ENCODE measurements at regions not wholly inside any gene's neighbourhood (a gene's known extent, or its start where the extent isn't known, plus 50 kb on each side); places are given as distances from the start of the nearest gene placed in this dataset.

- no peaks in the 10 kb centered on the region for H3K36me3 ChIP-seq (ENCODE audit: insufficient read depth, low read length)
- TF ChIP-seq CTCF (IDR thresholded peaks at IDR 0.05; ENCODE audit: low read length), result no peak
- TF ChIP-seq EZH2 (IDR thresholded peaks at IDR 0.05; ENCODE audit: borderline replicate concordance, low read length), result no peak
- no peaks in the 10 kb centered on the region for H3K9me2 ChIP-seq (ENCODE audit: low read depth, low read length)
- H3K27me3 ChIP-seq (ENCODE audit: insufficient read depth, low read length), result no peaks in the 10 kb centered on the region
- H3K4me3 ChIP-seq (ENCODE audit: low read depth, low read length, poor library complexity, severe bottlenecking), result no peak overlapping the region
- H3K27ac ChIP-seq (ENCODE audit: low read depth, low read length, poor library complexity, severe bottlenecking), result no peak overlapping the region
- no peak overlapping the region for H3K4me2 ChIP-seq (ENCODE audit: low read length)
- no peaks in the 10 kb centered on the region for H4K20me1 ChIP-seq (ENCODE audit: insufficient read depth, low read length)
- H3K9me3 ChIP-seq (ENCODE audit: low read length), result no peaks in the 10 kb centered on the region
- H2AFZ ChIP-seq (ENCODE audit: low read length), result no peak overlapping the region
- no peaks in the 10 kb centered on the region for H3K79me2 ChIP-seq (ENCODE audit: insufficient read depth, low read length)
- no peaks in the 10 kb centered on the region for H3K4me1 ChIP-seq (ENCODE audit: insufficient read depth, low read length, severe bottlenecking)
- H3K9ac ChIP-seq (ENCODE audit: low read length), result no peak overlapping the region
- H3F3A ChIP-seq (ENCODE audit: insufficient read depth, low read length), result no peaks in the 10 kb centered on the region
These were observed 52.7 kb downstream of the KCNA5 start for GRCh38 chr12:5096241-5096924.

- Histone ChIP-seq H3K79me2 (ENCODE audit: insufficient read depth, low read length) (no peaks in the 10 kb centered on the region), H3K4me1 (ENCODE audit: insufficient read depth, low read length, severe bottlenecking) (no peaks in the 10 kb centered on the region), H3K9me3 (ENCODE audit: low read length) (no peaks in the 10 kb centered on the region), H3K4me2 (ENCODE audit: low read length) (no peak overlapping the region), H3F3A (ENCODE audit: insufficient read depth, low read length) (no peaks in the 10 kb centered on the region), H3K36me3 (ENCODE audit: insufficient read depth, low read length) (no peaks in the 10 kb centered on the region), H3K9ac (ENCODE audit: low read length) (no peak overlapping the region), H3K9me2 (ENCODE audit: low read depth, low read length) (no peaks in the 10 kb centered on the region), H3K27ac (ENCODE audit: low read depth, low read length, poor library complexity, severe bottlenecking) (no peak overlapping the region), H3K27me3 (ENCODE audit: insufficient read depth, low read length) (no peaks in the 10 kb centered on the region), H2AFZ (ENCODE audit: low read length) (no peak overlapping the region), H3K4me3 (ENCODE audit: low read depth, low read length, poor library complexity, severe bottlenecking) (no peak overlapping the region), H4K20me1 (ENCODE audit: insufficient read depth, low read length) (no peaks in the 10 kb centered on the region)
- no peak for TF ChIP-seq EZH2 (IDR thresholded peaks at IDR 0.05; ENCODE audit: borderline replicate concordance, low read length)
- TF ChIP-seq CTCF (IDR thresholded peaks at IDR 0.05; ENCODE audit: low read length), result no peak
These were observed 54.1 kb downstream of the KCNA5 start for GRCh38 chr12:5097786-5098185.

- Histone ChIP-seq H3K27me3 (ENCODE audit: insufficient read depth, low read length) (no peaks in the 10 kb centered on the region), H2AFZ (ENCODE audit: low read length) (no peak overlapping the region), H3K27ac (ENCODE audit: low read depth, low read length, poor library complexity, severe bottlenecking) (no peak overlapping the region)
These were observed 55.5 kb downstream of the KCNA5 start for GRCh38 chr12:5099136-5099535.

More at GRCh38 chr12:5099136-5099535, 55.5 kb downstream of the KCNA5 start:
- H3K36me3 ChIP-seq (ENCODE audit: insufficient read depth, low read length), result no peaks in the 10 kb centered on the region
- no peaks in the 10 kb centered on the region for H3K4me1 ChIP-seq (ENCODE audit: insufficient read depth, low read length, severe bottlenecking)
- no peaks in the 10 kb centered on the region for H3F3A ChIP-seq (ENCODE audit: insufficient read depth, low read length)
- TF ChIP-seq EZH2 (IDR thresholded peaks at IDR 0.05; ENCODE audit: borderline replicate concordance, low read length) (no peak), CTCF (IDR thresholded peaks at IDR 0.05; ENCODE audit: low read length) (no peak)
- no peaks in the 10 kb centered on the region for H3K9me3 ChIP-seq (ENCODE audit: low read length)
- H3K9me2 ChIP-seq (ENCODE audit: low read depth, low read length), result no peaks in the 10 kb centered on the region
- no peak overlapping the region for H3K9ac ChIP-seq (ENCODE audit: low read length)
- H4K20me1 ChIP-seq (ENCODE audit: insufficient read depth, low read length), result no peaks in the 10 kb centered on the region
- H3K79me2 ChIP-seq (ENCODE audit: insufficient read depth, low read length), result no peaks in the 10 kb centered on the region
- H3K4me2 ChIP-seq (ENCODE audit: low read length), result no peak overlapping the region
- H3K4me3 ChIP-seq (ENCODE audit: low read depth, low read length, poor library complexity, severe bottlenecking), result no peak overlapping the region
